Transverse colon (tissue), 4 donors: ENCODE measurements at regions not wholly inside any gene's neighbourhood (a gene's known extent, or its start where the extent isn't known, plus 50 kb on each side); places are given as distances from the start of the nearest gene placed in this dataset.

ENCODE experiments used
- DNase-seq: peaks from one replicate; pipeline ENCODE4 v3.0.0-alpha.2; 2019
- H3K27ac ChIP-seq, 4 donors: fragments of 200-600 bp; sonication (generic); 2 replicates each; pipeline ENCODE4 v1.5.1; 2016 to 2018; ENCODE audit warnings: inconsistent platforms in 4 of 4
- H3K27me3 ChIP-seq: fragments of 200-600 bp; sonication (generic); 2 replicates; pipeline ENCODE4 v1.5.1; 2017; ENCODE audit warnings: inconsistent platforms
- H3K36me3 ChIP-seq, 4 donors: fragments of 200-600 bp; sonication (generic); 2 replicates each; pipeline ENCODE4 v1.5.1; 2017 to 2019; ENCODE audit warnings: inconsistent platforms in 4 of 4
- H3K4me1 ChIP-seq, 4 donors: fragments of 200-600 bp; sonication (generic); 2 replicates each; pipeline ENCODE4 v1.5.1; 2017 to 2020; ENCODE audit warnings: inconsistent platforms in 4 of 4
- H3K4me3 ChIP-seq, 4 donors: fragments of 200-600 bp; sonication (generic); 1 replicate in 1 of 4; 2 replicates in 3 of 4; pipeline versions ENCODE4 v1.5.1 to v1.6.1; 2017 to 2019; ENCODE audit warnings: inconsistent platforms in 4 of 4
- H3K9me3 ChIP-seq, 2 donors: fragments of 200-600 bp; sonication (generic); 2 replicates each; pipeline ENCODE4 v1.5.1; 2017 to 2019; ENCODE audit warnings: inconsistent platforms in 2 of 2
- EP300 ChIP-seq: sonication (generic); formaldehyde crosslinking; IDR thresholded peaks from one replicate; pipeline ENCODE4 v1.6.1; 2017; ENCODE audit warnings: antibody characterized with exemption, low read depth
- POLR2A ChIP-seq: fragments of 450-650 bp; IDR thresholded peaks from one replicate; pipeline ENCODE4 v1.6.1; 2016; ENCODE audit warnings: antibody characterized with exemption, mild to moderate bottlenecking, moderate library complexity
- POLR2AphosphoS5 ChIP-seq, 3 donors: sonication (generic); formaldehyde crosslinking; IDR thresholded peaks; one replicate each; pipeline ENCODE4 v1.6.1; 2016; ENCODE audit warnings: antibody characterized with exemption in 3 of 3
- WGBS, 2 donors: methylation state at CpG; one replicate each; pipeline ENCODE4 v1.1.5; 2018; ENCODE audit warnings: low coverage in 1 of 2; 5-methylcytosine and 5-hydroxymethylcytosine counted together
- in situ Hi-C, 4 donors: fragments of 200-750 bp; cut with MboI; loops; one replicate each; pipeline versions ENCODE4 v1.15.0 to v1.15.1; 2017; ENCODE audit warnings: low sequenced_read_pairs in 3 of 4, low pct_ligation_motif_present in 1 of 4, low pct_unique_long_range_greater_than_20kb in 1 of 4
- intact Hi-C: fragments of 100-400 bp; cut with DNase I; formaldehyde crosslinking; loops from one replicate; pipeline ENCODE4 v1.15.1; 2023; ENCODE audit warnings: low total_unique reads
- TF ChIP-seq, protein P1 (sequence below), 5 experiments: fragments of 200-600 bp in 3 of 5; fragments of 450-650 bp in 2 of 5; sonication (generic) in 3 of 5; IDR thresholded peaks; 1 replicate in 2 of 5; 2 replicates in 3 of 5; pipeline ENCODE4 v1.5.1; 2016 to 2017; ENCODE audit warnings: antibody characterized with exemption in 5 of 5, inconsistent platforms in 3 of 5, mild to moderate bottlenecking in 2 of 5, moderate library complexity in 1 of 5

DNA sequence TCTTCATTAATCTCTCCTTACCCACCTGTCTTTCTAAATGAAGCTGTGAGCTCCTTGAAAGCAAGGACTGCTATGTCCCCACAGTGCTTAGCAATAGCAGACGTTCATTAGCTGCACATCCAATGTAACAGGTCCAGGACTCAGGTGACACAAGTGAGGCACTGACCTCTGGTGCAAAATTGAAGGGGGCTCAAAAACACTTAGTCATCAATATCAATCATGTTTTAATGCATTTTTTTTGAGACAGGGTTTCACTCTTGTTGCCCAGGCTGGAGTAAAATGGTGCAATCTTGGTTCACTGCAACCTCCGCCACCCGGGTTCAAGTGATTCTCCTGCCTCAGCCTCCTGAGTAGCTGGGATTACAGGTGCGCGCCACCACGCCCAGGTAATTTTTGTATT, 56.1 kb upstream of the ADGRG2 start:
- no peak for DNase-seq
- H3K27ac ChIP-seq = no peak overlapping the region
- TF ChIP-seq EP300 = no peak
- TF ChIP-seq POLR2A = no peak
- TF ChIP-seq POLR2AphosphoS5 (IDR thresholded peaks at IDR 0.05) = no peak
- H3K27me3 ChIP-seq = no peaks in the 10 kb centered on the region
- no peaks in the 10 kb centered on the region for H3K4me1 ChIP-seq
- H3K36me3 ChIP-seq = no peaks in the 10 kb centered on the region
- in situ Hi-C loops = no loop called here
- H3K9me3 ChIP-seq = no peaks in the 10 kb centered on the region
- no peak overlapping the region for H3K4me3 ChIP-seq
- intact Hi-C loops = no loop called here
- WGBS, 2 donors = 89% methylated on average over 6 of the region's 6 CpGs; no CpG with 5 or more reads in 1 of the 2 donors

DNA sequence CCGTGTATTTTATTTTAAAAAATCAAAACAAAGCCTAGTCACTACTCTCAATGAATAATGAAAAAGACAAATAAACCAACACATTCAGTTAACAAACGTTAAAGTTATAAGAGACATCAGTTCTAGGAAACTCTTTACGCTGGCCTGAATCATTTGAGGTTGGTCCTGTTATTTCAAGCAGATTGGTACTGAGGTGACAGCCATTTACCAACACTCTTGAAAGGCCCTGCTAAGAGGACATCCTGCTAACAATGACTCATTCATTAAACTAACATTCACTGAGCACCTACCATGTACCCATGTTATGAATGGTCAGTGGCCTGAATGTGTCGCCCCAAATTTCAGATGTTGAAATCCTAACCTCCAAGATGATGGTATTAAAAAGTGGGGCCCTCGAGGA, 57.1 kb upstream of the ADGRG2 start:
- TF ChIP-seq EP300 = no peak
- TF ChIP-seq, protein P1, sequence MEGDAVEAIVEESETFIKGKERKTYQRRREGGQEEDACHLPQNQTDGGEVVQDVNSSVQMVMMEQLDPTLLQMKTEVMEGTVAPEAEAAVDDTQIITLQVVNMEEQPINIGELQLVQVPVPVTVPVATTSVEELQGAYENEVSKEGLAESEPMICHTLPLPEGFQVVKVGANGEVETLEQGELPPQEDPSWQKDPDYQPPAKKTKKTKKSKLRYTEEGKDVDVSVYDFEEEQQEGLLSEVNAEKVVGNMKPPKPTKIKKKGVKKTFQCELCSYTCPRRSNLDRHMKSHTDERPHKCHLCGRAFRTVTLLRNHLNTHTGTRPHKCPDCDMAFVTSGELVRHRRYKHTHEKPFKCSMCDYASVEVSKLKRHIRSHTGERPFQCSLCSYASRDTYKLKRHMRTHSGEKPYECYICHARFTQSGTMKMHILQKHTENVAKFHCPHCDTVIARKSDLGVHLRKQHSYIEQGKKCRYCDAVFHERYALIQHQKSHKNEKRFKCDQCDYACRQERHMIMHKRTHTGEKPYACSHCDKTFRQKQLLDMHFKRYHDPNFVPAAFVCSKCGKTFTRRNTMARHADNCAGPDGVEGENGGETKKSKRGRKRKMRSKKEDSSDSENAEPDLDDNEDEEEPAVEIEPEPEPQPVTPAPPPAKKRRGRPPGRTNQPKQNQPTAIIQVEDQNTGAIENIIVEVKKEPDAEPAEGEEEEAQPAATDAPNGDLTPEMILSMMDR (IDR thresholded peaks at IDR 0.05) = no peak
- no peaks in the 10 kb centered on the region for H3K9me3 ChIP-seq
- WGBS, 2 donors = 73% methylated on average over 5 of the region's 5 CpGs; no CpG with 5 or more reads in 1 of the 2 donors
- no peaks in the 10 kb centered on the region for H3K27me3 ChIP-seq
- intact Hi-C loops = no loop called here
- no peaks in the 10 kb centered on the region for H3K4me1 ChIP-seq
- DNase-seq = no peak
- H3K4me3 ChIP-seq = no peak overlapping the region
- in situ Hi-C loops = no loop called here
- H3K36me3 ChIP-seq = no peaks in the 10 kb centered on the region
- H3K27ac ChIP-seq = no peak overlapping the region

DNA sequence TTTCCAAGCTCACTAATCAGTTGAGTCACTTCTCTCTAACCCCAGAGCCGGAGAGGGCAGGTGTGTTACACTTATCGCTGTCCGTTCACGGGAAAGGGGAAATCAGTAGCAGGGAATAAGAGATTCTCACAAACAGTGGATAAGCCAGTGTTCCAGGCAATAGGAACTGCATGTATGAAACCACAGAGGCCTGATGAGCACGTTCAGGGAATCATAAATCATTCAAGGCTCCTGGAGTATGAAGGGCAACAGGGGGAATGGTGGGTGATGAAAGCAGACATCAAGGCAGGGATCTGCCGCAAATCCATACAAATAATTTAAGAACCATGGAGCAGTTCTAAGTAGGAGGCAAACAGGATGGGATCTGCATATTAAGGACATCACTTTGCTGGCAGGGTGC, 59.1 kb upstream of the ADGRG2 start:
- Histone ChIP-seq H3K9me3 (no peaks in the 10 kb centered on the region), H3K4me3 (no peak overlapping the region), H3K27me3 (no peaks in the 10 kb centered on the region), H3K4me1 (no peaks in the 10 kb centered on the region), H3K36me3 (no peaks in the 10 kb centered on the region), H3K27ac (no peak overlapping the region)
- in situ Hi-C loops (no loop called here), intact Hi-C loops (no loop called here)
- TF ChIP-seq POLR2AphosphoS5 (IDR thresholded peaks at IDR 0.05) (no peak), POLR2A (no peak), EP300 (no peak)
- TF ChIP-seq, protein P1 (IDR thresholded peaks at IDR 0.05) = no peak
- no peak for DNase-seq
- 86% methylated on average over 6 of the region's 6 CpGs; no CpG with 5 or more reads in 1 of the 2 donors for WGBS, 2 donors

DNA sequence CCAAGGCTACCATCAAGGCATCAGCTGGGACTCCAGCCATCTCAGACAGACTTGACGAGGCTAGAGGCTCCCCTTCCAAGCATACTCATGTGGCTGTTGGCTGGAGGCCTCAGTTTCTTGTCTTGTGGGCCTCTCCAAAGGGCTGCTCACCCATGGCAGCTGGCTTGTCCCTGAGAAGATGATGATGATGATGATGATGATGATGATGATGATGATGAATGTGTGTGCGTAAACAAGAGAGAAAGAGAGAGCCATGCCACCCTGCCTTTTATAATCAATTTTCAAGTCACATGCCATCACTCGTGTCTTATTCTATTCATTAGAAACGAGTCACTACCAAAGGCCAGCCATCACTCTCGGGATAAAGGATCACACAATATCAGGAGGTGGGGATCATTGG, 60.5 kb upstream of the ADGRG2 start:
- in situ Hi-C loops = no loop called here
- H3K27me3 ChIP-seq = no peaks in the 10 kb centered on the region
- H3K4me1 ChIP-seq = no peaks in the 10 kb centered on the region
- no peaks in the 10 kb centered on the region for H3K9me3 ChIP-seq
- DNase-seq = no peak
- 73% methylated on average over 5 of the region's 5 CpGs; no CpG with 5 or more reads in 1 of the 2 donors for WGBS, 2 donors
- no peak for TF ChIP-seq POLR2A
- no peaks in the 10 kb centered on the region for H3K36me3 ChIP-seq
- no peak overlapping the region for H3K27ac ChIP-seq
- intact Hi-C loops = no loop called here
- no peak overlapping the region for H3K4me3 ChIP-seq

DNA sequence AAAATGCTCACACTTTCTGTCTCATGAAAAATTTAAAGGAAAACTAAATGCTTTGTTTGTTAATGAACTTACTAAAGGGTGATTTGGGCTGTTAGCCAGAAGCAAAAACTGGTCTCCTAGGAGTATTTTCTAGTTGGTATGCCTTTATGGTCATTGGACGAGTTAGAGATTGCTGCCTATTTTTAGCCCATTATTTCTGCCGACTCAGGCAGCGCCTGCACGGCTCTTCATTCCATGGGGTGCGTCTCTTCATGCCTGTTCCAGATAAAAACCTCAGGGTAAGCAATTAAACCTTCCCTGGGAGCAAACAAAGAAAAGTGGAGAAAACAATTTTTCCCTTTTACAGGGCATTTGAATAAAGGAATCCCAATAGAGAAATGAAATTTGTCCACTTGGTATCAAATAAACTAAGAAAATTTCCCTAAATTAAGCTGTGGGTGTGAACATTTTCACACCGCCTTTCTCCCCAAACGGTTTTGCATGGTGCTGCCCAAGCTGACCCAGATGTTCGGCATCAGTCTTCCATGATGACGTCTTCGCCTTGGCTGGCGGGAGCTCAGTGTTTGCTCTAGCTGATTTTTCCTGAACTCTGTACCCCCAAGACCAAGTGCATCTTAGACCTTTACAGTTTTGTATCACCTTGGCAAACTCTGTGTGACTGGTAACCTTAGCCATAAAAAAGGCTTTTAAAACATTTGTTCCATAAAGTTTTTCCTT, 61.7 kb upstream of the ADGRG2 start:
- in situ Hi-C loops = no loop called here
- 53 to 72% methylated on average over 7 to 11 of the region's 11 CpGs for WGBS, 2 donors
- Histone ChIP-seq H3K4me1 (no peaks in the 10 kb centered on the region), H3K27ac (no peak overlapping the region), H3K36me3 (no peaks in the 10 kb centered on the region), H3K9me3 (no peaks in the 10 kb centered on the region), H3K27me3 (no peaks in the 10 kb centered on the region), H3K4me3 (no peak overlapping the region)
- intact Hi-C loops = no loop called here
- DNase-seq = no peak
- TF ChIP-seq EP300 = no peak

DNA sequence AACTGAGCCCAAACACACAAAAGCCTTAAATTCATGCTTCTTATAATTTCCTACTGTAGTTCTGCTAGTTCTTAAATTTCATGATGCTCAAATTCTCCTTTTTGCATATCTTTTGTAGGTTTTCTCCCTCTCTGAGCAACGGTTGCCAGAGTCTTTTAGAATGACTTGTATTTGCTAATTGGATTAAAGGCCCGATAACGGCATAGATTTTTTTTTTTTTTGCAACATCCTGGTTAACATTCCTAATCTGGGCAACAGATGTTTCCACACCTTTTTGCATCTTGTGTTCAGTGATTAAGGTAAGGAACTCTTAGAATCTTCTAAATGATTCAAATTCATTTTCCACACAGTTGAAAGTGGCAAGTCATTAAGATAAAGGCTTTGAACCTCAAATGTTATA, 66.3 kb upstream of the ADGRG2 start:
- in situ Hi-C loops = no loop called here
- WGBS, 2 donors = 62% methylated on average over 3 of the region's 3 CpGs; no CpG with 5 or more reads in 1 of the 2 donors

More for the DNA sequence above, 66.3 kb upstream of the ADGRG2 start:
- no peaks in the 10 kb centered on the region for H3K27me3 ChIP-seq
- intact Hi-C loops = no loop called here
- no peak for DNase-seq
- H3K4me1 ChIP-seq = no peaks in the 10 kb centered on the region
- no peak for TF ChIP-seq EP300
- no peak for TF ChIP-seq POLR2AphosphoS5 (IDR thresholded peaks at IDR 0.05)
- TF ChIP-seq, protein P1 (IDR thresholded peaks at IDR 0.05) = no peak
- TF ChIP-seq POLR2A = no peak
- no peak overlapping the region for H3K4me3 ChIP-seq
- no peaks in the 10 kb centered on the region for H3K9me3 ChIP-seq
- H3K36me3 ChIP-seq = no peaks in the 10 kb centered on the region
- no peak overlapping the region for H3K27ac ChIP-seq
